ENCODE measurements at regions not wholly inside any gene's neighbourhood (a gene's known extent, or its start where the extent isn't known, plus 50 kb on each side); places are given as distances from the start of the nearest gene placed in this dataset.

- TF ChIP-seq CTCF (IDR thresholded peaks at IDR 0.05; ENCODE audit: control extremely low read depth in 1 of 3, insufficient read depth in 1 of 3, low read depth in 1 of 3, low read length in 3 of 3) (no peak), CHD2 (IDR thresholded peaks at IDR 0.05; ENCODE audit: low read length) (no peak), TAF1 (IDR thresholded peaks at IDR 0.05; ENCODE audit: low read depth, low read length) (no peak), JUND (IDR thresholded peaks at IDR 0.05; ENCODE audit: low read length) (no peak), USF2 (IDR thresholded peaks at IDR 0.05; ENCODE audit: low read length) (no peak), CBX8 (IDR thresholded peaks at IDR 0.05; ENCODE audit: borderline replicate concordance, low read depth, low read length) (no peak)
These were observed 83.1 kb upstream of the IGFBP3 start for GRCh38 chr7:46003896-46004875.

All from H1 (cell line).